HG03097 (cell line): ENCODE measurements at regions not wholly inside any gene's neighbourhood (a gene's known extent, or its start where the extent isn't known, plus 50 kb on each side); places are given as distances from the start of the nearest gene placed in this dataset.
"Not testable (repeated sequence)": the region's sequence is repeated elsewhere in the genome, so short reads cannot be mapped to it uniquely, and the experiment has no call there.

Source experiments
- ATAC-seq: cut with Tn5 transposase; IDR thresholded peaks from one replicate; pipeline ENCODE4 v1.9.1; 2021; ENCODE audit not compliant: unreplicated experiment, low FRiP score

DNA sequence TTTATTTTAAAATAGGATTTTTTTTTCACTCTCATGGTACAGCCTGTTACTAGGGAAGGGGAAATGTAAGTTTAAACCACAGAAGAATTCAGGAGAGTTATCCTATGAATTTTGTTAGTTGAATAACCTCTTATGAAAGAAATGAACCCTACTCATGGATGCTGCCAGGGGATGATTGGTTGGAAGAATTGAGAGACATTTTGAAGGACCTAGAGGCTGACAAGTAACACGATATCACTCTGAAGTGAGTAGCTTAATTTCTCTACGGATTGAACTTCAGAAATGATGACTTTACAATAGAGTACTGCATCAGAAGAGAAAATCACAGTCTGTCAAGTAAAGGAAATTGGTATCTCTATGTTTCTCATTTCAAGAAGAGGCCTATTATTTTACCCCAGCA, 1346.2 kb downstream of the SUCLG1 start:
- ATAC-seq: no peak

DNA sequence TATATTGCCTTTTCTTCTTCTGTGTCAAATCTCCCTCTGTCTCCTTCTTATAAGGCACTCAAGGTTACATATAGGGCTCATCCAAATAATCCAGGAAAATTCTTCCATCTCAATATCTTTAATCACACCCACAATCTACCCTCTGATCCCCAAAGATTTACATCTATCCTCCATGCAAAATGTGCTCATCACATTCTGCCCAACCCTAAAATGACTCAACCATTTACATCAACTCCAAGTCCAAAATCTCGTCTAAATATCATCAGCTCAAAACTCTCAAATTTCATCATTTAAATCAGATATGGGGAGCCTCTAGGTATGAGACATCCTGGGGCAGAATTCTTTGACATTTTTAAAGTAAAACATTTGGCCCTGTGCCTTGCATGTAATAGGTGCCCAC, 1349.8 kb downstream of the SUCLG1 start:
- no peak for ATAC-seq

DNA sequence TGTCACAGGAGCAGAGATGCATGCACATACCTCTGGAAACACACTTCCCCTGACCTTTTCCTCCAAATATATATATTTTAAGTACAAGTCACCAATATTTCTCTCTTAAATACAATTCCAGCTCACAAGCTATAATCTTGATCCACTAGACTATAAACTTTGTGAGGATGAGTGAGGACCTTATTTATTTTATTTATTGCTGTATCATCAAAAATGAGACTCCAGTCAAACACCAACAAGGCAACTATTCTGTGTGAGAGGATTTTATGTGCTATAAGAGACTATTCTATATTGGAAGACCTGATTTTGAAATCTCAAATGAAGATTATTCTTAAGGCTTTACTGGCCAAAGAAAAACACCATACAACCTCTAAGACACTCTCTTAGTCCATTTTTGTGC, 1352.2 kb downstream of the SUCLG1 start:
- ATAC-seq: no peak

DNA sequence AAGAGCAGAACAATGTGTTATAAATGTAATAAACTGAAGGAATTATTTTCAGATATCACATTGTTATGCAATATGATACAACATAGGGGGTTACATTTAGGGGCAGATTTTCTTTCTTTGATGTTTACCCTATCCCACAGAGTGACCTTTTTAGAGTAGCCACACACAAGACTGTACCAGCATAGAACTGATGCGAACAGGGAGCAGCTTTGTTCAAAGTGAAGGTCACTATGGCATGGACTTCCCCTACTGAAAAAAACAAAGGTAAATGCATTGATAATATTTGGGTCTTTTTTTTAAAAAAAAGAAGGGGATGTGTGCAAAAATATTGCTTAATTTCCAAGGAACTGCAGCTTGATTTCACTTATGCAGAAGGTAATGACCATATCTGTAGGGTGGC, 1354.9 kb downstream of the SUCLG1 start:
- no peak for ATAC-seq

DNA sequence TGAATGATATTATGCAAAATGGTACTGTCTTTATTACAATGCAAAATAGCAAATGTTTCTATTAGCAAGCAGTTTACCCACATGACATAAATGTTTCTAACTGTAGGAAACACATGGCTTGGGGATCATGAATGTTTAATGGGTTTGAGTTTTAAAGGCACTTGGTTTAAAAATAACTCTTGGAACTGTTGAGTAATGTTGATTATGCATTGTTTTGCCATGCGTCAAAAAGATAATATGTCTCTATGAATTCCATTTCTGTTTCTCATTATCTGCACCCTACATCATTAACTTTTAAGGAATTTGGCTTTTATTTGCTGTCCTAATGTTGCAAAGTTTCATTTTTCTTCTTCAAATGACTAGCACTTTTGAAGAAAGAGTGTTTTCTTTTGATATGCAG, 1355.5 kb downstream of the SUCLG1 start:
- ATAC-seq: no peak

DNA sequence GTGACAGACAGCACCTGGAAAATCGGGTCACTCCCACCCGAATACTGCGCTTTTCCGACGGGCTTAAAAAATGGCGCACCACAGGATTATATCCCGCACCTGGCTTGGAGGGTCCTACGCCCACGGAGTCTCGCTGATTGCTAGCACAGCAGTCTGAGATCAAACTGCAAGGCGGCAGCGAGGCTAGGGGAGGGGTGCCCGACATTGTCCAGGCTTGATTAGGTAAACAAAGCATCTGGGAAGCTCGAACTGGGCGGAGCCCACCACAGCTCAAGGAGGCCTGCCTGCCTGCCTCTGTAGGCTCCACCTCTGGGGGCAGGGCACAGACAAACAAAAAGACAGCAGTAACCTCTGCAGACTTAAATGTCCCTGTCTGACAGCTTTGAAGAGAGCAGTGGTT, 1370.0 kb downstream of the SUCLG1 start:
- not testable (repeated sequence) for ATAC-seq

DNA sequence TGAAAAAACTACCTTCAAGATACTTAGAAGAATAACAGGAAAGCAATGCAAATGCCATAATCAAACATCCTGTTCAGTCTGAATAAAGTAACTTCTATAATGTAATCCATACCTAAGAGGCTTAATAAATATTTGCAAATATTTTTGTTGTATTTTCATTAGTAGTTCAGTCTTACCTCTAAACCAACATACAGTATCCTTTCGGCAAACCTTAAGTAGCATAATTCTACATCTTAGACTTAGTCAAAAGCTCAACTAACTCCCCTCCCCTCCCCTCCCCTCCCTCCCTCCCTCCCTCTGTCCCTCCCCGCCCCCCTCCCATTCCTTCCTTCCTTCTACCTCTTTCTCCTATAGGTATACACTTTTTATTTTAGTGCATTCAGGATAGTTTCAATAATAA, 1373.2 kb downstream of the SUCLG1 start:
- ATAC-seq: no peak

DNA sequence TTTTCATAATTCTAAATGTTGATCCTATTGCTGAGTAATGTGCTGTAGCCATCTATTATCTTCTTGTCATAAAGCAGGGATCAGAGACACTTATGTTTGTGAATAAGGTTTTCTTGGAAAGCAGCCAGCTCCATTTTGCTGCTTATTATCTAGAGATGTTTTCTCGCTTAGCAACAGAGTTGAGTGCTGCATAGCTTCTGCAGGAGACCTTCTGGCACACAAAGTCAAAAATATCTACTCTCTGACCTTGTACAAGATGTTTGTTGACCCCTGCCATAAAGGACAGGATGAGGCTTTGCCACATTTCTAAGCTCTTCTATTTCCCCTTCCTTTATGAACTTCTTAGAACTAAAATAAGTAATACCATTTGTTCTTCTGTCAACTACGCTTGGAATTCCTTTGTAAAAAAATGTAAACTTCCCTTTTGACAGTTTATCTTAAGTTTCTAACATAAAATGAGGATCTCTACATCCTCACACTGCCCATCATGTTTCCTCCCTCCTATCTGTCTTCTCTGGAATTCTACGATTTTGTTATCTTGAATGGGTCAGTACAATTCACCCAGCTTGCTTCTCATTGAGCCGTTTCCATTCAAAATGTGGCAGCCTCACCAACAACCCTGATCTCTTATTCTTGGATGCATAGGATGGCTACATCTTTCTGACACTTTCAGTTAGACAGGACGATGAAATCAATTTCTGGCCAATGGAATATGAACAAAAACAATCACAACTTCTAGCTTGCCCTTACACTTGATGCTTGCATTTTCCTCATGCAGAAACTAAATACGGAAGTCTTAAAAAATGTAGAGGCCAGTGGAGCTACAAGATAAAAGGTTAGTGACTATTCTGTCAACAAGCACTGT, 1377.0 kb downstream of the SUCLG1 start:
- ATAC-seq: no peak

DNA sequence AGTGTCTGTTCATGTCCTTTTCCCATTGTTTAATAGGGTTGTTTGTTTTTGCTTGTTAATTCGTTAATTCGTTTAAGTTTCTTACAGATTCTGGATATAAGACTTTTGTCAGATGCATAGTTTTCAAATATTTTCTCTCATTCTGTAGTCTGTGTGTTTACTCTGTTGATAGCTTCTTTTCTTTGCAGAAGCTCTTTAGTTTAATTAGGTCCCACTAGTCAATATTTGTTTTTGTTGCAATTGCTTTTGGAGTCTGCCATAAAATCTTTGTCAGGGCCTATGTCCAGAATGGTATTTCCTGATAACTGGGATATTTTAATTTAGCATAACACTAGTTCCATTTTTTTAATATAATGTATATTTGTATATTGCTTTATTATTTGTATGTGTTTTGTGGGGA, 1380.1 kb downstream of the SUCLG1 start:
- no peak for ATAC-seq

DNA sequence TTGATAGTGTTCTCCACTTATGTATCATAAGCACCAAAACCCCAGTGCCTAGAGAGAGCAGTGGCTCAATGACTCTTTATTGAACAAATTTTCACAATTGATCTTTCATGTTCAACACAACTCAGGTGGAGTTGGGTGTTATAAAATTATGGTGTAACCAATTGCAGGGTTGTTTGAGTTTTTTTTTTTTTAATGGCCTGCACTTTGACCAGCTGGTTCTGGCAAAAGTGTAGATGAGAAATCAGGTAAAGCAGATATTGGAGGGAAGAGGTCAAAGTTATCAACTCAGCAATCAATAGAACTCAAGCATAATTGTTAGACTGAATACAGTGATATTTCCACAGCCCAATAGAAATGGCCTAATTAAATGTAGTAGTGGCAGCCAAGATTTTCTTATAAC, 1386.3 kb downstream of the SUCLG1 start:
- no peak for ATAC-seq

DNA sequence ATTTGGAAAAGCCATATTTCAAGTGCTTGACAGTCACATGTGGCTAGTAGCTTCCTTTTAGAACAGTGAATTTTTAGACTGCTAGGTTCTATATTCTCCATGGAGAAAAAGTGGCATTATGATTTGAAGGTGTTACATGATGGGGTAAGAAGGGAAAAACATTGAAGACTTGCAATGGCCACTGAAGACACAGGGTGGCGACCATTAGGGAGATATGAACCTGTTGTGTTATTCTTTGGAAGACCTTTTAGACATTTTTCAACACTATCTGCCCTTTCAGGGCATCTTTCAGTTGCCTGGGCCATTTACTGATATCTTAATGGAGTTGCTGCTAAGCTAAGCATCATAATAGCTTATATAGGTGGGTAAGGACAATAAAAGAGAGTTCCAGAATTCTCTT, 1387.2 kb downstream of the SUCLG1 start:
- ATAC-seq: no peak

DNA sequence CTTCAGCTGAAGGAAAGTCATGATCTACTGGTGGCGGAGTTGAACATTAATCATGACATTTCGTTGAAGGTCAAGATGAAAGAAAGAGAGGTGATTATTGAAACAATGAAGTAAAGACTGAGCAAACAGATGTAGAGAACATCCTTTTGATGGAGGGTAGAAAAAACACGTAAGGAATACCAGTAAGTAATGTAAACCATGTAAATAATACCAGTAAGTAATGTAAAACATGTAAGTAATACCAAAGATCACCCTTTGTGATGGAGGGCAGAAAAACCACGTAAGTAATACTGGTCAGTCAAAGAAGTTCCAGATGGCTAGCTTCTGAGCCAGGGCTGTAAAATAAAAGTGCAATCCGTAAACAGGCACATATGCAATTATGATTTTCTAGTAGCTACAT, 1387.7 kb downstream of the SUCLG1 start:
- ATAC-seq: no peak

DNA sequence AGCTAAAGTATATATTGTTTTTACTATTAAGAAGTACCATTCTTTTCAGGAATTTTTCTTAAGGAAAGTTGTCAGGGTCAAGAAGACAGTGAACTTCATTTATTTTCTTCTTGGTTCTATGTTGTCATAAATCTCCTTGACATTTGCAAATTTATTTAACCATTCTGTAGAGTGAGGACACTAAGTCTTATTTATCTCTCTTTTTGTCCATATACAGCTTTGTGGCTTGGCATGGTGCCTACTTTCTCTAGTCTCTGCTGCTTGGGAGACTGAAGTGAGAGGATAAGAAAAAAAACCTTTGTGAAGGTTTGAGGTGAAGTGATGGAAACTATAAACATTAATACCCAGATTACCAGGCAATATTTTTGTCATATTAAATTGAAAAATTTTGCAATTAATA, 1389.4 kb downstream of the SUCLG1 start:
- no peak for ATAC-seq

DNA sequence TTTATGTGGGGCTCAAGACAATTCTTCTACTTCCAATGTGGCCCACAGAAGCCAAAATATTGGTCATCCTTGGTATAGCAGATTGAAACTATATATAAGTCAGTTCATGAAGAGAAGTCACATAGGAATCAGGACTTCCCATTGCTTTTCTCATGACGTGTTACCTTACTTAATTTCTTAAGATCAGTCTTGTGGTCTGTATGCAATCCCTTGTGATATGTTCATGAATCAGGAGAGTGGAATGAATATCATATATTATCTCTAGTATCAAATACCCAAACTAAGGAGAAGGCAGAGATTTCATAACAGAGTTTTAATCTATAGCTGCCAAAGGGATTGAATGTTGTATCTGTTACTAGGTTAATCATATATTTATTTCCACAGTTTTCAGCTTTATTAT, 1390.4 kb downstream of the SUCLG1 start:
- no peak for ATAC-seq

DNA sequence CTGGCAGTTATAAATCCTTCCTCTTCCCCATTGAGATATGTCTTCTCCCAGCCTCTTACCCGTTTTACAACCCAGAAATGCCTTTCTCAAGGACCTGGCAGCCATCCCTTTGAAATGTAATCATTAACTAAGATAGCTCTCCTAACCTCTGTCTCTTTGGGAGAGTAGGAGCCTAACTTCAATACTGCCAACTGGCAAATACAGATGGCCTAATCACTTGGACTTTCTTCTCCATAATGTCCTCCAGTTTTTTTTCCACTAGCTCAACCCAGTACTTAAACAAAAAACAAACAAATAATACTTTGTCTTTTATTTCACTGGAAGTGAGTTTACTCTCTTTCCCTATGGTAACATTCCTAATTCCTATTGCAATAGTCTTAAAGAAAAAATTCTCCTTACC, 1391.1 kb downstream of the SUCLG1 start:
- ATAC-seq: no peak

DNA sequence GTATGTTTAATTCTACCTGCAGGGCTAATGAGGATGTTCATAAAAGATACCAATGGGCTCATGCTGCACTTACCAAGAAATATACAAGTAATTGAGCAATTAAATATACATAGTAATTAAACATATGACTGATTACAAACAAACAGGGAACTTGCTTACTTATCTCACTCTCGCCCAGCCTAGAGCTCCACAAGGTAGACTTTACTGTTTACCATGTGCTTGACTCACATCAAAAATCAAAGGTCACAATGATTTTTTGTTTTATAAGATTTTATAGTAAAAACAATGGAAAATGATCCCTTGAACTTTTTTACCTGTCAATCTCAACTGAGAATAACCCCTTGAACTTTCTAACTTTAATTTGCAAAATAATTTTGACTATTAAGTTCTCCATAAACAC, 1395.1 kb downstream of the SUCLG1 start:
- ATAC-seq: no peak

DNA sequence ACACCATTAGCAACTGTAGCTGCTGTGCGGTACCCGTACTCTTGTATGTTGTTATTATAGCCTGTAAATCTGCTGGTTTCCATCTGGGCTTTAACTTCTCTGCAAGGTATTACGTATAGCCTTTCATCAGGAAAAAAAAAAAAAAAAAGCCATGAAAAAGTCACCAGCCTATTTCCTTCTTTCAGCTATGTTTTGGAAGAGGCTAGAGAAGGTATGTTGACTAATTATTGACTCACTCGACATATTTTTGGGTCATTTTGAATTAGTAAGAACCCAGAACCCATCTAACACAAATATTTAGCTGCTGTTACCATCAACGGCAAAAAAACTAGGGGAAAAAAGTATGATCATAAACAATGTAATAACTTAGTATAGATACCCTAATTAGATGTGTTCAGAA, 1395.6 kb downstream of the SUCLG1 start:
- no peak for ATAC-seq

DNA sequence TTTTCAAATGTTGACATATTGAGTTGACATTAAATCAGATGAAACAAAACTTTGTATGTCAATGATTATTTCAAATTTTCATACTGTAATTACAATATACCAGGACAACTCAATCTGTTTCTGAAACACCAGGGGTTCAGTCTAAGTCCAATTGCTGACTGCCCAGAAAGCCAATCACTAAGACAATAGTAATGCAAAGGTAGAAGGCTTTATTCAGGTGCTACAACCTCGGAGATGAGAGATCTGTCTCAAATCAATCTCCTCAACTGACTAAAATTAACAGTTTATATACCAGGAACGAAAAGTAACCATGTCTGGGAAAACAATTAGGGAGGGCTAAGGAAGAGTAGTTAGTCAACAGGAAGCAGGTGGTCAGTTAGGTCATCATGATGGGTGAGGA, 1400.4 kb downstream of the SUCLG1 start:
- no peak for ATAC-seq

DNA sequence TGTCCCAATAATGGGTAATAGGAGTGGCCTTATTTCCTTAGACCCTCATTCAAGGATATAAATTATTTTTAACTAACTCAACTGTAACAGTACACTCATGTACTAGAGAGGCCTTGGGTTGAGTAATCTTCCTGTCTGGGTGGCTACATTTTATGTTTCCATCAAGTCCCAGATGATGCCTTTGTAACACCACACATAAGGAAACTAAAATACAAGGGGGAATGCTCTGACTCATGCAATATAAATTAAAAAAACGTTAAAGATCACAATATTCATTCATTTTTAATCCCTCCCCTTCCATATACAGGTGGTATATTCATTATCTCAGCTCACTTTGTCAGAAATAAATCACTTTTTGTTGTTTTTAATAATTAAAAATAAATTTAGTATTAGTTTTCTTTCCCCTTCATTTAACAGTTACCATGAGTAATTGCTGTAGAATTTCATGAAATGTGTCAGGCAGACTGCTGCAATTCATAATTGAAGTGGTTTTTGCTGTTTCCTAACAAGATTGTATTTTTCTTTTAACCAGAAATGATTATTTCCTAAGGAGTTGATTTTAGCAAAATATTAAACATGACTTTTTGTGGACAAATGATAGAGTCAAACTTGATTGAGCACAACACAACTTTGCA, 1403.6 kb downstream of the SUCLG1 start:
- no peak for ATAC-seq

DNA sequence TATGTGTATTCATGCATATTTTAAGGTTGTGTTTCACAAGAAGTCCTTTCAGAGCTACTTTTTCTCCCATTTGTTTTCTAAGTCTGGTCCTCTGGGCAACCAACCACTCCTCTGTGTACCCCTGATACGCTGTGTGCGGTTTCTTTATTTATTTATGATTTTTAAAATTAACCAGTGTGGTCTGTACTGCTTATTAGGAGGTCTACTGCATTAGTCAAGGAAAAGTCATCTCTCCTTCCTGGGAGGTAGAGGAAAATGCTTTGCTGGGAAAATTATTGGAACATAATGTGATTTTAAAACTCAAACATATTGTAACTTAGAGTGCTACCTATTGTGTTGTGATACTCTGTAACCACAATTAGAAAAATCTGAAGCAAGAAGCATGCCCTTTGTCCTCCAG, 1404.3 kb downstream of the SUCLG1 start:
- no peak for ATAC-seq

DNA sequence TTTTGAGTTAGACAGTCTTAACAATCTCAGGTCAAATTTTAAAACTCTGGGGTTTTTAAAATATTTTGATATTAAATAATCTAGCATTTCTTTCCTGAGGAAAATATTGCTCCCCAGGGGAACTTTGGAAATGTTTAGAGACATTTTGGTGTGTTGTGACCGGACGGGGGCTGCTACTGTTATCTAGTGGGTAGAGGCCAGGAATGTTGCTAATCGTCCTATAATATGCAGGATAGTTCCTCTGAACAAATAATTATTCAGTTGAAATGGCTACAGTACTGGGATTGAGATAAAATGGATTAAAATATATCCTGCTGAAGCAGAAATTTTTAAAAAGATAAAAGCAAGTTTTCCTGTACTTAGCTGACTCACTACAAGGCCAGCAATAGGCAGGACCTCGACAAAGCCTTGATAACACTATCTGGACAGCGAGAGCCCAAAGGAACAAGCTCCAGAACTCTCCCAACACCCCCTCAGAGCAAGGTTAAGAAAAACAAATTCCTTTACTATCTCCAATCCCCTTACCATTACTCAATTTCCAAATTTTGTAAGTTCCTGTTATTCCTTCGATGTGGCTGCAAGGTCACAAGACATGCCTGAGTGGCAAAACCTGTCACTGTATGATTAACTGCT, 1407.4 kb downstream of the SUCLG1 start:
- ATAC-seq: no peak

DNA sequence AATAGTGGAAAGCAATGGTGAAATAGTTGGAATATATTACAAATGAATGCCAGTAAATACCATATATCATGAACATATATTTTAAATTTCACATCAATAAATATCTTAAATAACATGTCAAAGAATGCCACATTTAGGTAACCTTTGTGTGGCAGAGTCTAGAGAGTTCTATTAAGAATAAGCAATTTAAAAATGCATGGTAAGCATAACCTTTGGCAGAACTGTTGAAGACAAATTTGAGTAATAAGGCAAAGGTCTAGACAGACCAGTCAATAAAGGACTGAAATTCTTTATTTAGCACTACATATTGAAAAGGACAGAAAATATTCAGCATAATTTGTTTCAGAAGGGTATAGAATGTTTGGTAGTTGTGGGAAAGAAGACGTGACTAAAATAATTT, 1417.0 kb downstream of the SUCLG1 start:
- ATAC-seq: no peak
